HepG2 (cell line): ENCODE measurements at regions not wholly inside any gene's neighbourhood (a gene's known extent, or its start where the extent isn't known, plus 50 kb on each side); places are given as distances from the start of the nearest gene placed in this dataset.

Experiments
- ATAC-seq: fragments of 200-7000 bp; cut with Tn5 transposase; 3 replicates; pipeline ENCODE4 v1.9.1; 2020; ENCODE audit warnings: mild to moderate bottlenecking, moderate library complexity
- BruUV-seq: library from RNA; stranded (reverse); fragments of 400-500 nt; replicated peaks from 2 replicates; lab custom pipeline; 2021; lab: Mats Ljungman, UMichigan
- CTCF ChIA-PET: fragments of 300-600 bp; formaldehyde crosslinking; extraction: SDS; loops from one replicate; lab custom pipeline; 2021; ENCODE audit warnings: low total read pairs, inconsistent platforms, low intra/inter-chr PET ratio; lab: Yijun Ruan, JAX
- POLR2A ChIA-PET: fragments of 350-600 bp; sonication (Branson Sonifier 250); formaldehyde crosslinking; loops from one replicate; lab custom pipeline; 2020; ENCODE audit warnings: antibody characterized with exemption, inconsistent platforms; lab: Yijun Ruan, JAX
- DNase-seq: peaks from one replicate; pipeline ENCODE4 v3.0.0-alpha.2; 2015; ENCODE audit warnings: low spot score
- FAIRE-seq: peaks from 3 replicates; lab custom pipeline; 2011; peaks lifted over from hg19 to GRCh38; lab: Jason Lieb, UNC
- H2AFZ ChIP-seq: one replicate; pipeline ENCODE4 v1.6.1; 2011; ENCODE audit warnings: low read length, inconsistent platforms
- H3K27ac ChIP-seq: fragments of 300-600 bp; 3 replicates; pipeline ENCODE4 v1.8.0; 2011; ENCODE audit warnings: mixed run types, mild to moderate bottlenecking, mixed read lengths, low read length, inconsistent platforms; ENCODE audit not compliant: insufficient read depth; ENCODE audit errors: extremely low read length
- H3K27me3 ChIP-seq, 2 experiments: fragments of 200-600 bp in 1 of 2; 2 replicates in 1 of 2; 3 replicates in 1 of 2; pipeline versions ENCODE4 v1.6.0 to v1.8.0; 2011; ENCODE audit warnings: low read length in 2 of 2, mild to moderate bottlenecking in 2 of 2, moderate library complexity in 2 of 2, inconsistent platforms in 1 of 2; ENCODE audit not compliant: insufficient read depth in 2 of 2, control insufficient read depth in 1 of 2
- H3K36me3 ChIP-seq, 2 experiments: fragments of 200-600 bp in 1 of 2; replicated peaks in 1 of 2; 2 replicates in 1 of 2; 3 replicates in 1 of 2; pipeline versions ENCODE4 v1.5.1 to v1.8.0; 2011; ENCODE audit warnings: low read length in 2 of 2, inconsistent platforms in 1 of 2; ENCODE audit not compliant: insufficient read depth in 2 of 2, control insufficient read depth in 1 of 2
- H3K4me1 ChIP-seq: 2 replicates; pipeline ENCODE4 v1.5.1; 2012; ENCODE audit warnings: low read length, inconsistent platforms; ENCODE audit not compliant: insufficient read depth
- H3K4me2 ChIP-seq: 2 replicates; pipeline ENCODE4 v1.6.0; 2011; ENCODE audit warnings: low read depth, low read length, inconsistent platforms
- H3K4me3 ChIP-seq, 3 experiments: fragments of 200-600 bp in 1 of 3; sonication (generic), shearing (Covaris generic) in 1 of 3; replicated peaks in 1 of 3; 2 replicates each; pipeline ENCODE4 v1.5.1; 2011 to 2016; ENCODE audit warnings: low read length in 3 of 3, inconsistent platforms in 2 of 3, low read depth in 2 of 3, mild to moderate bottlenecking in 2 of 3, control low read depth in 1 of 3, mixed read lengths in 1 of 3; ENCODE audit not compliant: insufficient read depth in 1 of 3
- H3K79me2 ChIP-seq: one replicate; pipeline ENCODE4 v1.6.1; 2011; ENCODE audit warnings: low read length, inconsistent platforms; ENCODE audit not compliant: insufficient read depth
- H3K9ac ChIP-seq: 2 replicates; pipeline ENCODE4 v1.6.0; 2011; ENCODE audit warnings: mild to moderate bottlenecking, low read depth, low read length, inconsistent platforms; ENCODE audit not compliant: insufficient read depth
- H3K9me3 ChIP-seq: 2 replicates; pipeline ENCODE4 v1.5.1; 2012; ENCODE audit warnings: mild to moderate bottlenecking, low read length
- H4K20me1 ChIP-seq: 2 replicates; pipeline ENCODE4 v1.6.0; 2011; ENCODE audit warnings: inconsistent platforms, mild to moderate bottlenecking, low read length, moderate library complexity; ENCODE audit not compliant: insufficient read depth
- CBFB ChIP-seq: sonication (generic); formaldehyde crosslinking; IDR thresholded peaks from 2 replicates; pipeline ENCODE4 v1.4.0; 2020; ENCODE audit warnings: missing genetic modification reagents
- FOXM1 ChIP-seq: sonication (generic); formaldehyde crosslinking; IDR thresholded peaks from 2 replicates; pipeline ENCODE4 v1.5.0; 2020; ENCODE audit warnings: missing genetic modification reagents
- KAT7 ChIP-seq: IDR thresholded peaks from 2 replicates; pipeline ENCODE4 v1.6.1; 2018; ENCODE audit warnings: borderline replicate concordance, missing compliant biosample characterization
- PRPF4 ChIP-seq: fragments of 200-400 bp; formaldehyde crosslinking; IDR thresholded peaks from 2 replicates; pipeline ENCODE4 v1.6.1; 2016; ENCODE audit warnings: low read length, low read depth; ENCODE audit not compliant: poor library complexity, severe bottlenecking
- ZBTB40 ChIP-seq, 2 experiments: fragments of 450-650 bp in 1 of 2; sonication (generic) in 1 of 2; formaldehyde crosslinking in 1 of 2; IDR thresholded peaks; 2 replicates each; pipeline versions ENCODE4 v1.6.1 to v1.8.0; 2016 to 2022; ENCODE audit warnings: antibody characterized with exemption in 1 of 2, mild to moderate bottlenecking in 1 of 2, missing genetic modification reagents in 1 of 2
- ZNF24 ChIP-seq: fragments of 450-650 bp; IDR thresholded peaks from 2 replicates; pipeline ENCODE4 v1.6.1; 2017; ENCODE audit warnings: antibody characterized with exemption, mild to moderate bottlenecking
- ZNF572 ChIP-seq: sonication (generic); formaldehyde crosslinking; IDR thresholded peaks from 2 replicates; pipeline ENCODE4 v1.5.1; 2020; ENCODE audit warnings: mild to moderate bottlenecking, missing genetic modification reagents
- ZNF792 ChIP-seq: IDR thresholded peaks from 2 replicates; pipeline ENCODE4 v1.6.1; 2016
- WGBS: methylation state at CpG from one replicate; pipeline ENCODE4 v1.1.6; 2017; ENCODE audit warnings: low lambda C conversion rate; 5-methylcytosine and 5-hydroxymethylcytosine counted together
- in situ Hi-C: cut with HindIII; loops from 2 replicates; pipeline ENCODE4 v1.10.0; 2017; ENCODE audit warnings: low pct_unique_long_range_greater_than_20kb; ENCODE audit not compliant: extremely low pct_ligation_motif_present
- intact Hi-C: fragments of 100-400 bp; cut with micrococcal nuclease; formaldehyde crosslinking; loops from one replicate; pipeline ENCODE4 v1.10.0; 2022; ENCODE audit not compliant: unreplicated experiment

GRCh38 chr1:188170935-188171334 is 1342.2 kb downstream of the PLA2G4A start:
- no peak for FAIRE-seq
- 0% methylated on average over 1 of the region's 1 CpG for WGBS
- intact Hi-C loops, result no loop called here

More at GRCh38 chr1:188170935-188171334, 1342.2 kb downstream of the PLA2G4A start:
- no peak overlapping the region for H3K9ac ChIP-seq
- TF ChIP-seq ZNF24, result no peak
- no peak for TF ChIP-seq CBFB
- no peak for TF ChIP-seq FOXM1 (CRISPR knock-in tag)
- no peak for TF ChIP-seq ZNF792
- TF ChIP-seq KAT7 (CRISPR knock-in tag), result no peak
- TF ChIP-seq ZBTB40 (IDR thresholded peaks at IDR 0.05), result no peak
- TF ChIP-seq ZBTB40 (CRISPR knock-in tag; IDR thresholded peaks at IDR 0.05), result no peak
- no peak for TF ChIP-seq ZNF572 (CRISPR knock-in tag)
- no peak for TF ChIP-seq PRPF4
- TF ChIP-seq, all 625 proteins: peak for 0
- POLR2A ChIA-PET, result no interaction called here
- Histone ChIP-seq H3K36me3 (no peaks in the 10 kb centered on the region), H3K27me3 (no peaks in the 10 kb centered on the region), H2AFZ (no peak overlapping the region), H3K27ac (no peak overlapping the region), H3K4me1 (no peaks in the 10 kb centered on the region), H3K9me3 (no peaks in the 10 kb centered on the region), H3K4me2 (no peak overlapping the region), H3K4me3 (no peak overlapping the region), H3K79me2 (no peaks in the 10 kb centered on the region), H4K20me1 (no peaks in the 10 kb centered on the region)
- ATAC-seq (no peak), DNase-seq (no peak)
- CTCF ChIA-PET, result no interaction called here
- no TSS peak for BruUV-seq
- in situ Hi-C loops, result no loop called here
